SHP77 (cell line): ENCODE measurements at regions not wholly inside any gene's neighbourhood (a gene's known extent, or its start where the extent isn't known, plus 50 kb on each side); places are given as distances from the start of the nearest gene placed in this dataset.
"Not testable (repeated sequence)": the region's sequence is repeated elsewhere in the genome, so short reads cannot be mapped to it uniquely, and the experiment has no call there.

ENCODE experiments used
- DNase-seq, 2 experiments: peaks; one replicate each; lab custom pipeline; 2025; lab: John Stamatoyannopoulos, UW

GRCh38 chr2:89833780-89834117, 1142.3 kb downstream of the RPIA start:
- DNase-seq: no peak

- no peak for DNase-seq
Measured at GRCh38 chr2:89834306-89834705, 1142.8 kb downstream of the RPIA start.

GRCh38 chr2:89836326-89836725, 1144.9 kb downstream of the RPIA start:
- DNase-seq: not testable (repeated sequence)

- DNase-seq: no peak
Measured at GRCh38 chr2:89837962-89838625, 1146.6 kb downstream of the RPIA start.

DNA sequence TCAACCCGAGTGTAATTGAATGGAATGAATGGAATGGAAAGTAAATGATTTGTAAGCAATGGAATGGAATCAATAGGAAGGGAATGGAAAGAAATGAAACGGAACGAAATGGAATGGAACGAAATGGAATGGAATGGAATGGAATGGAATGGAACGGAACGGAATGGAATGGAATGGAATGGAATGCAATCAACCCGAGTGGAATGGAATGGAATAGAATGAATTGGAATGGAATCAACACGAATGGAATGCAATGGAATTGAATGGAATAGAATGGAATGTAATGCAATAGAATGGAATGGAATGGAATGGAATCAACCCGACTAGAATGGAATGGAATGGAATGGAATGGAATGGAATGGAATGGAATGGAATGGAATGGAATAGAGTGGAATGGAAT, 1148.7 kb downstream of the RPIA start:
- DNase-seq: not testable (repeated sequence)

DNA sequence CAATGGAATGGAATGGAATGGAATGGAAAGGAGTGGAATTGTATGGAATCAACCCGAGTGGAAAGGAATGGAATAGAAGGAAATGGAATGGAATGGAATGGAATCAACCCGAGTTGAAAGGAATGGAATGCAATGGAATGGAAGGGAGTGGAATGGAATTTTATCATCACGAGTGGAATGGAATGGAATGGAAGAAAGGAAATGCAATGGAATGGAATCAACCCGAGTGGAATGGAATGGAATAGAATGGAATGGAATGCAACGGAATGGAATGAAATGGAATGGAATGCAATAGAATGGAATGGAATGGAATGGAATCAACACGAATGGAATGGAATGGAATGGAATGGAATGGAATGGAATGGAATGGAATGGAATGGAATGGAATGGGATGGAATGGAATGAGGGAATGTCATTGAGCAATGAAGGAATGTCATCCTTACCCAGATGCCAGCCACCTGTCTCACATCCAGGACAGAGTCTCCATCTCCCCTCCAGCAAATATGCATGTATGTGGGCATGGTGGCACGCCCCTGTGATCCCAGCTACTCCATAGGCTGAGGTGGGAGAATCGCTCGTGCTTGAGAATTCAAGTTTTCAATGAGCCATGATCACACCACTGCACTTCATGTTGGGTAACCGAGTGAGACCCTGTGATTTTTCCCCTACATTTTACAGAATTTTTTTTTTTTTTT, 1149.5 kb downstream of the RPIA start:
- DNase-seq: not testable (repeated sequence)

DNA sequence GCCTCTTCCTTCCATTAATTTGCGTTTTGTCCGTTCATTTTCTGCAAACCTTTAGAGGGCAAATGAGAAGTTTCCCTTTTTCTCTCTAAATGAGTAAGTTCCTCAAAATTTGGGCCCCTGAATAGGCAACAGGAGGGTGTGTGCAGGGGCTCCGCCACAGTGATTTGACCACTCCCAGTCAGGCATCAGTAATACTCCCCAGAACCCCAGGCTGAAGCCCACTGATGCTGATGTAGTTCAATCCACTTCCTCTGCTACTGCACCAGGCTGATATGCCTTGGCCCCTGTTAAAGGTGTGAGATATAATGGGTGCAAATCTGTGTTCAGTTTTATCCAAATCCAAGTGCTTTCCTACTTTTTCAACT, 1150.0 kb downstream of the RPIA start:
- no peak for DNase-seq

DNA sequence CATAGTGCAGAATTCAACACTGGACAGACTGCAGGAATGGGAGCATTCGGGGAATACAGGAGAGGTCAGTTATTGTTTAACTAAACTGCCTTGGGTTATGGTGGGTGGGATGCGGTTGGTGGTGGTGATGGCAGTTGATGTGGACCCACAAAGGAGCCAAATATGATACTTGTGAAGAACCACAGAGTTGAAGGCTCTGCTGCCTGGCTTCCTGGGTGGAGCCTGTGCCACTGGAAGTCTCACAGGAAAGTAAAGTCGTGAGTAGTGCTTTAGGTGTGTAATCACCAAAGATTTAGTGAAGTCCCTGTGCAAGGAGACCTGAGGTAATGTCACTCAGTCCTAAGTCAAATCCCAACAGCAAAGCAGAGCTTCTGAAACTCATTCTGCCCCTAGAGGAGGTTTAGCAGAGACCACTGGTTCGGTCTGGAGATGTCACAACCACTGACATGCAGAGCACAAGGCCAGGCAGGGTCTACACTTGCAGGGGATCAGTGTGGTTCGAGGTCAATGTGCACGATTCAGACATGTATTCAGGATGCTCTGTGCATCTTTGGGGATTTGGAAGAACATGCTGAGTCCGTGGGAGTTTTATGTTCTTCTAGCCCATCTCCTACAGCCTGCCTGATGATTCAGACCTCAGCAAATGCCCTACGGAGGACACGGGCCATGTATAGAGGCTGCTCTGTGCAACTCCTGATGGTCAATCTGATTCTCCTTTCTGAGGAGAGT, 1150.9 kb downstream of the RPIA start:
- no peak for DNase-seq

DNA sequence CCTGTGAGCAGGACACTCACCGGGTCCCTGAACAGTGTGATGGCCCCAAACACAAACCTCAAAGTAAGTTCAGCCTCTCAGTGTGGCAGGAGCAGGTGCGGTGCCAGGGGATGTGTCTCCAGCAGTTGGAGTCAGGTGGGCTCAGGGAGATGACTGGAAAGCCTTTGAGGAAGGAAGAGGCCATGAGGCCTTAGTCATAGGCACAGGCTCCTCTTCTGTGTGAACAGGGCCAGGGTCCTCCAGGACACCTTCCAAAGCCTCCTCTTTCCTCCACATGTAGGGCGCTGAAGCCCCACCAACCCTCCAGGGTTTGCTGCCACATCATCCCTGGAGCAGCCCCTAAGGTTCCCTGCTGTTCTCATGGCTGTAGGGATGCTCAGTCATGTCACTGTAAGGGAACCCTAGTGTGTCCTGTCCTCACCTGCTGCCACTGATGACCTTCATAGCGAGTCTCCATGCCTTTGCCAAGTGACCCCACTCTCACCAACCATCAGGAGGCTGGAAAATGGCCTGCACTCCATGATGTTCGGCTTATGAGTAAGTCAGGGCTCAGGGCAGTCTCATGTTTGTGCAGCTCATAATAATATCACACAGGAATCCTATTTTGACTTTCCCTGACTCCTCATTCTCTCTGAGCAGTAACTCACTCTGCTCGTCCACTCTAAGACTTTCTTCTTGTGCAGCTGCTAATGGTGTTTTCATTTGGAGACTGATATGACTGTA, 1152.9 kb downstream of the RPIA start:
- DNase-seq: no peak

DNA sequence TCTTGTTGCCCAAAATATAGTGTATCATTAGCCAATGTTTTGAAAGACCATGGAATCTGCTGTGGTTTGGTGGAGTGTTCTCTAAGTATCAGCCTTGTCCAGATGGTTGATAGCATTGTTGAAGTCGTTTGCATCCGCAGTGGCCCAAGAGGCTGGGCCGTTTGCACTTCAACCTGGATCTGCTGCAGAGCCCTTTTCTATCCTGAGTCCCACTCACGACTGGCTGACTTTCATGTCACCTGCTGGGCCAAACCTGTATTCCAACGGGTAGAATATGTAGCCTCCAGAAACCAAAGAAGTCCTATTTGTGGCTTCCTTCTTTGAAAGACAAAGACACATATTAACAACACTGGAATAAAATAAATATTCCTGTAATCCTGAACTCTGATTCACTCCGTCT, 1154.1 kb downstream of the RPIA start:
- no peak for DNase-seq

GRCh38 chr2:89848114-89848513, 1156.6 kb downstream of the RPIA start:
- no peak for DNase-seq

DNA sequence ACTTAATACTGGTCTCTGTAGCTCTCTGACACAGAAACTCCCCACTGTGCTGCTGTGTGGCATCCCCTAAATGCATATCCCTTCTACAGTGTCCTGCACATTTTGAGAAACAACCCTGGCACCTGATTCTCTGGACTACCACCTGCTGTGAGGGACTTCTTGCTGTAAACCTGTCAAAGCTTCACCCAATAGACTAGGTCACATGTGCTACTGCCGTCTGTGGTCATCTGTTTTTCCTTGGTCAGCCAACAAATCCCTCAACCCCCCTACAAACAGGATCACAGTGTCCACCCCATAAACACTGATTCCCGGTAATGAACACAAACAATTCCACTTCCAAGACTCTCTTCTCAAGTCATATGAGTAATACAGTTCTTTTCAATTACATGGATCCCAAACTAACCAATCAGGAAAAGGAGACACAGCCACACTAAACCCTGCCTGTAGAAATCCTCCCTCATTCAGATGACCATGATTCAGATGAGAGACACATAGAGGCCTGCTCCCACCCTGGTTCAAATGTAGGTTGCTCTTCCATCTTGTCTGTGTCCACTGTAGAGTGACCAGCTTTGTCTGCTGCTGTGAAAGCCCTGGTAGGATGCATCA, 1157.4 kb downstream of the RPIA start:
- DNase-seq: no peak

GRCh38 chr2:89849731-89850130, 1158.3 kb downstream of the RPIA start:
- no peak for DNase-seq

DNA sequence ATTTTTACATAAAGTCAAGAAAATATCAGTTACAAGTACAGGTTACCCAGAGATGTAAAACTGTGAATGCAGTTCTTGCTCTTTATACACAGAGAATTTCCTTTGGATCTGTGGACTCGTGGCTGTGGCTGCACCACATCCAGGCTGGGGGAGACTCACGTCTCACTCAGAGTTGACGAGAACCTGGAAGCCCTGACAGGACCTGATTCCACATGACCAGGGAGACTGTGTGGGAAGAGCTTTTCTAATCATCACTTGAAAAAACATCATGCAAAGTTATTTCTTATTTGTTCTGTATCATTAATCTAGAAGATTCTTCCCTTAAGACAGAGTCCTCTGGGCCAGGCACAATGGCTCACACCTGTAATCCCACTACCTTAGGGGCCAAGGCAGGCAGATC, 1159.0 kb downstream of the RPIA start:
- no peak for DNase-seq

- DNase-seq: no peak
Measured at GRCh38 chr2:89850881-89851582, 1159.6 kb downstream of the RPIA start.

- no peak for DNase-seq
Measured at GRCh38 chr2:89851583-89851905, 1160.1 kb downstream of the RPIA start.

DNA sequence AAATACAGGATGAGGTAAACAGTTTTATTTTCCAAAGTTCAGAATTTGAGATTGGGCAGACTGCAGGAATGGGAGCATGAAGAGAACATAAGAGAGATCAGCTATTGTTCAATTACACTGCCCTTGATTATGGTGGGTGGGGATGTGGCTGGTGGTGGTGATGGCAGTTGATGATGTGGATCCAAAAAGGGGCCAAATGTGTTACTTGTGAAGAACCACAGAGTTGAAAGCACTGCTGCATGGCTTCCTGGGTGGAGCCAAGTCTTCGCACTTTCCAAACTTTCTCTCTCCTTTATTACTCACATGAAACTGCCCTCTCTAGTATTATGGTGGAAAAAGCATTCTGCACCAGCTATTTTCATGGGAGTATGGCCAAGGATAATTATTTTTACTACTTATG, 1162.0 kb downstream of the RPIA start:
- not testable (repeated sequence) for DNase-seq

- not testable (repeated sequence) for DNase-seq
Measured at GRCh38 chr2:89855752-89856151, 1164.3 kb downstream of the RPIA start.

- DNase-seq: not testable (repeated sequence)
Measured at GRCh38 chr2:89856305-89856704, 1164.8 kb downstream of the RPIA start.

DNA sequence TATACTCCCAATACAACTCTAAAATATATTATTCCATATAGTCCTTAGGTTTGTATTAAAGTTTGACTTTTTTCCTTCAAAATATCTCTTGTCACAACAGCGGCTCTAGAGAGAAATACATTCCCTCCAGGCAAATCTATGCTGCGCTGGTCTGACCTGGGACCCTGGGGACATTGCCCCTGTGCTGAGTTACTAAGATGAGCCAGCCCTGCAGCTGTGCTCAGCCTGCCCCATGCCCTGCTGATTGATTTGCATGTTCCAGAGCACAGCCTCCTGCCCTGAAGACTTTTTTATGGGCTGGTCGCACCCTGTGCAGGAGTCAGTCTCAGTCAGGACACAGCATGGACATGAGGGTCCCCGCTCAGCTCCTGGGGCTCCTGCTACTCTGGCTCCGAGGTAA, 1170.7 kb downstream of the RPIA start:
- not testable (repeated sequence) for DNase-seq

DNA sequence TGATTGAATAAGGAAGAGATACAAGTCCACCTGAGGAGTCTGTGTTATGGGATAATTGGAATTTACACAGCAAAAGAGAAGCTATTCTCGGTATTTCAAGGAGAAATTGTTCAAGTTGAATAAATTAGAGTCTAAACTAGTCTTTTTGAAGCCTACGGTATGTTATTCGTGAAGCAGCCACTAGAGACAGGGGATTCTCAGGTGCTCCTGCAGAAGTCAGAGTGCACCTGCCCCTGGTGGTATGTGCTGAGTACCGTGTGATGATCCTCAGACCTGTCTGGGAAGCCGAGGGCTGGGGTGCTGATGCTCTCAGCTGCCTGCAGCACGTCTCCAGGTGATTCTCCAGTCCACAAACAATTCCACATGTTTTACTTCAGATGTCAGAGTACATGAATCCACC, 1171.7 kb downstream of the RPIA start:
- not testable (repeated sequence) for DNase-seq
